RWPE2 (cell line): ENCODE measurements at regions not wholly inside any gene's neighbourhood (a gene's known extent, or its start where the extent isn't known, plus 50 kb on each side); places are given as distances from the start of the nearest gene placed in this dataset.

Source experiments
- ATAC-seq: fragments of 200-7000 bp; cut with Tn5 transposase; 3 replicates; pipeline ENCODE4 v1.9.1; 2021; ENCODE audit warnings: low read depth
- DNase-seq: peaks from one replicate; pipeline ENCODE4 v3.0.0-alpha.2; 2020; ENCODE audit warnings: low spot score
- H3K27ac ChIP-seq: fragments of 450-650 bp; 2 replicates; pipeline ENCODE4 v1.5.1; 2017; ENCODE audit warnings: mild to moderate bottlenecking; ENCODE audit not compliant: poor library complexity, severe bottlenecking
- H3K27me3 ChIP-seq: fragments of 250-450 bp; sonication (Bioruptor Pico); 2 replicates; pipeline ENCODE4 v1.5.1; 2021; ENCODE audit warnings: mild to moderate bottlenecking, moderate library complexity; ENCODE audit not compliant: insufficient read depth, poor library complexity, severe bottlenecking
- H3K36me3 ChIP-seq: fragments of 250-450 bp; sonication (Bioruptor Pico); 2 replicates; pipeline ENCODE4 v1.5.1; 2020; ENCODE audit warnings: low read depth, mild to moderate bottlenecking, moderate library complexity
- H3K4me1 ChIP-seq: fragments of 250-450 bp; sonication (Bioruptor Pico); 2 replicates; pipeline ENCODE4 v1.5.1; 2021; ENCODE audit warnings: mild to moderate bottlenecking, moderate library complexity; ENCODE audit not compliant: insufficient read depth, poor library complexity, severe bottlenecking
- H3K4me3 ChIP-seq: fragments of 250-450 bp; sonication (Bioruptor Pico); 2 replicates; pipeline ENCODE4 v1.5.1; 2021; ENCODE audit warnings: mild to moderate bottlenecking, moderate library complexity; ENCODE audit not compliant: severe bottlenecking
- H3K9me3 ChIP-seq: fragments of 250-450 bp; sonication (Bioruptor Pico); 2 replicates; pipeline ENCODE4 v1.5.1; 2021; ENCODE audit warnings: mild to moderate bottlenecking, moderate library complexity; ENCODE audit not compliant: severe bottlenecking
- CTCF ChIP-seq: fragments of 450-650 bp; IDR thresholded peaks from one replicate; pipeline ENCODE4 v1.5.1; 2017; ENCODE audit warnings: mild to moderate bottlenecking, moderate library complexity; ENCODE audit not compliant: poor library complexity, severe bottlenecking

DNA sequence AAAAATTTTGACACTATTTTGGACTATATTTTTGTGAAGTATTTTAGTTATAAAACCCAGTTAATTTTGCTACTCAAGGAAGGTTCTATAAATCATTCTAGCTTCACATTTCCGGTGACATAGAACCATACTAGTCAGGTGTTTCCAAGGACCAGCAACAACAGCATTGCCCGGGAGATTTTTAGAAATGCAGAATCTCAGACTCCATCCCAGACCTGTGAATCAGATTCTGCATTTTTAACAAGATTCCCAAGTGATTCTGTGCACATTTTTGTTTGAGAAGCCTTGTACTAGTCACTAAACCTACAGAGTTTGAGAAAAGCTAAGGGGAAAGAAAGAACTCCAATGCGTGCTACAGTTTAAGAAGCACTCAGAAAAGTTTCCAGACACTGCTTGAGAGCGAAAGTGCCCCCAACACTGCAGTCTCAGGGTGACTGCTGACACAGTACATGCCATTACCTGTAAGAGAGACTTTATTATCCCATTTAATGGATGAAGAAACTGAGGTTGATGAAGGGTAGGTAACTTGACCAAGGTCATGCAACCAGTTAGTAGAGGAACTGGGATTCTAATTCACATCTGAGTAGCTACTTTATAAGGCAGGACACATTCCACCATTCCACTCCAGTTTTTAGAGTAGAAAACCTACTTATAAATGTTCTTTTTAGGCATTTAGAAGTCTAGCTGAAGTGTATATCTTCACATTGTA, 49.7 kb upstream of the USP3 start:
- no peak for TF ChIP-seq CTCF
- no peaks in the 10 kb centered on the region for H3K4me1 ChIP-seq
- no peaks in the 10 kb centered on the region for H3K9me3 ChIP-seq
- no peak for DNase-seq
- H3K27me3 ChIP-seq = no peaks in the 10 kb centered on the region
- H3K36me3 ChIP-seq = no peaks in the 10 kb centered on the region
- no peak overlapping the region for H3K4me3 ChIP-seq
- H3K27ac ChIP-seq = no peak overlapping the region
- ATAC-seq = no peak
